Mammary epithelial cell (primary cell): ENCODE measurements at regions not wholly inside any gene's neighbourhood (a gene's known extent, or its start where the extent isn't known, plus 50 kb on each side); places are given as distances from the start of the nearest gene placed in this dataset.

ENCODE experiments used
- CTCF ChIP-seq, 2 donors: IDR thresholded peaks in 1 of 2; conservative IDR thresholded peaks in 1 of 2; 2 replicates each; pipeline ENCODE4 v1.5.1; 2011 to 2012; ENCODE audit warnings: inconsistent platforms in 2 of 2, low read length in 2 of 2, mild to moderate bottlenecking in 2 of 2, control low read depth in 1 of 2, low read depth in 1 of 2; ENCODE audit not compliant: insufficient read depth in 1 of 2; ENCODE audit errors: extremely low read depth in 1 of 2
- EZH2 ChIP-seq: IDR thresholded peaks from 2 replicates; pipeline ENCODE4 v1.6.1; 2012; ENCODE audit warnings: low read length, inconsistent platforms, borderline replicate concordance

- TF ChIP-seq CTCF (conservative IDR thresholded peaks at IDR 0.05 in 1 of 2, IDR thresholded peaks at IDR 0.05 in 1 of 2; ENCODE audit: extremely low read depth in 1 of 2, insufficient read depth in 1 of 2, low read depth in 1 of 2, low read length in 2 of 2) (no peak), EZH2 (no peak)
These were observed 80.4 kb upstream of the NIPBL start for GRCh38 chr5:36796155-36796554.
